ENCODE measurements at regions not wholly inside any gene's neighbourhood (a gene's known extent, or its start where the extent isn't known, plus 50 kb on each side); places are given as distances from the start of the nearest gene placed in this dataset.

DNA sequence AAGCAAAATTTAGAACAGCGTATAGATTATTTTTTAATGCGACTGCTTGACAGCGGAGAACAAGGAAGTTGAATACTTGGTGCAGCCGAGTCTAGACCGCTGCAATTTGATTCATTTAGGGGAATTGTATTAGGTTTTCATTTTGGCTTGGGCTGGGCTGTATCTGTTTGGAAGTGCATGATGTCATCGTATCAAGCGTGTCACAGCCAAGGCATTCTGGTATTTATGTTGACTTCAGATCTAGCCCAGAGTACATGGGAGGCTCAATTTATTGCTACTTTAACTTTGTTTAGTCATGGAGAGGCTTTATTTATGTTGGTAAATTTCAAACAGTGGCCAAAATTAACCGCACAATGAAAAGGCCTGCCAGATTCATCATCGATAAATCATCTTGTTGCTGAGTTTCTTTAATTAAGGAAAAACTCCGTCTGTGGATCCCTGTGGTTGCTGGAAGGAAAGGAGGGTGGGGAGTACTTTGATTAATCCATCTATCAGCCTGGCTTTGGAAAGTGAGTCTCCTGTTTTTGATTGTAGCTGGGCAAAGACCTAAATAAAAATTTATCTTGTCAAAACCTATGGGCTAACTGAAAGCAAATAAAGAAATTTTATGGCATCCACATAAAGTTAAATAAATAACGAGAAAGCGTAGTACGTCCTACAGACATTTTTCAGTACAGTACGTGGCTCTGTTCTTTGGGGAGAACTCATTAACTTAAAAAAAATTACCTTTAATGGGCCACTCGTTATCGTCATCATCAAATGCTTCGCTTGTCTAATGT lies 230.4 kb upstream of the SPRED2 start:
- Histone ChIP-seq H3K9ac (ENCODE audit: low read depth, low read length) (no peak overlapping the region), H3K18ac (ENCODE audit: low read depth, low read length) (no peak overlapping the region), H3K23ac (ENCODE audit: low read depth, low read length) (no peak overlapping the region), H3K4me1 (ENCODE audit: control insufficient read depth, insufficient read depth, low read length) (peaks cover 20% of the 10 kb centered on the region), H4K91ac (ENCODE audit: insufficient read depth, low read depth, low read length) (no peak overlapping the region), H2BK5ac (ENCODE audit: low read depth, low read length, poor library complexity, severe bottlenecking) (peak overlapping the region; percentile 18), H3K56ac (ENCODE audit: extremely low read depth, insufficient read depth, low read length) (no peak overlapping the region), H2AK5ac (ENCODE audit: low read depth, low read length) (no peak overlapping the region), H3K4ac (ENCODE audit: low read depth, low read length) (no peak overlapping the region), H3K4me2 (ENCODE audit: low read depth, low read length) (peak overlapping the region; percentile 77), H3K14ac (replicated peaks; ENCODE audit: low read depth, low read length) (no peak overlapping the region), H2AFZ (replicated peaks; ENCODE audit: low read length, poor library complexity) (no peak overlapping the region), H3K9me3 (ENCODE audit: control insufficient read depth, insufficient read depth, low read length) (no peaks in the 10 kb centered on the region), H3K27me3 (ENCODE audit: control insufficient read depth, insufficient read depth, low read length) (peaks cover 4% of the 10 kb centered on the region), H2AK9ac (replicated peaks; ENCODE audit: low read depth, low read length, poor library complexity) (no peak overlapping the region), H4K5ac (ENCODE audit: low read depth, low read length) (no peak overlapping the region), H2BK120ac (ENCODE audit: low read depth, low read length) (no peak overlapping the region), H3K27ac (ENCODE audit: insufficient read depth, low read length) (no peak overlapping the region), H3K4me3 (ENCODE audit: insufficient read depth, low read depth, low read length) (no peak overlapping the region), H4K20me1 (ENCODE audit: insufficient read depth, low read length) (no peaks in the 10 kb centered on the region), H3K36me3 (ENCODE audit: control insufficient read depth, insufficient read depth, low read length) (no peaks in the 10 kb centered on the region), H3K9me1 (ENCODE audit: insufficient read depth, low read length) (peaks cover 2% of the 10 kb centered on the region; the same call in 1 of the 2 replicates), H4K8ac (ENCODE audit: low read depth in 2 of 2, low read length in 2 of 2) (no peak overlapping the region), H2BK20ac (ENCODE audit: low read depth, low read length) (no peak overlapping the region), H3K79me1 (ENCODE audit: low read depth in 1 of 2, low read length in 2 of 2) (no peaks in the 10 kb centered on the region), H2BK15ac (ENCODE audit: low read depth, low read length) (no peak overlapping the region)
- CTCF ChIA-PET: no interaction called here
- no TSS peak for BruUV-seq (replicated peaks)
- peak; percentile 93 for DNase-seq
- TF ChIP-seq SMC3 (IDR thresholded peaks at IDR 0.05; ENCODE audit: low read depth, low read length) (no peak), BHLHE40 (IDR thresholded peaks at IDR 0.05; ENCODE audit: low read depth, low read length) (no peak; the same call in 1 of the 2 replicates), CEBPB (IDR thresholded peaks at IDR 0.05; ENCODE audit: low read depth, low read length) (no peak; the same call in 1 of the 2 replicates)
- POLR2A ChIA-PET (ENCODE audit: unreplicated experiment): no interaction called here
- dilution Hi-C loops (cut with HindIII; ENCODE audit: low sequenced_read_pairs, unreplicated experiment) (no loop called here), in situ Hi-C loops (cut with MboI; ENCODE audit: low sequenced_read_pairs) (no loop called here), intact Hi-C loops (cut with micrococcal nuclease) (loop anchor here (2.0 to 5.0 kb wide), 3 partner anchors 46 to 914 kb away; no protein-coding TSS in a partner anchor)
- WGBS, 2 experiments (ENCODE audit: extremely low coverage in 2 of 2, insufficient read length in 1 of 2): 24% methylated on average over 10 of the region's 17 CpGs; no CpG with 5 or more reads in 1 of the 2 experiments
- peak; percentile 91 for ATAC-seq (ENCODE audit: low read depth)

Data from IMR-90 (cell line).